ENCODE measurements at regions not wholly inside any gene's neighbourhood (a gene's known extent, or its start where the extent isn't known, plus 50 kb on each side); places are given as distances from the start of the nearest gene placed in this dataset.

DNA sequence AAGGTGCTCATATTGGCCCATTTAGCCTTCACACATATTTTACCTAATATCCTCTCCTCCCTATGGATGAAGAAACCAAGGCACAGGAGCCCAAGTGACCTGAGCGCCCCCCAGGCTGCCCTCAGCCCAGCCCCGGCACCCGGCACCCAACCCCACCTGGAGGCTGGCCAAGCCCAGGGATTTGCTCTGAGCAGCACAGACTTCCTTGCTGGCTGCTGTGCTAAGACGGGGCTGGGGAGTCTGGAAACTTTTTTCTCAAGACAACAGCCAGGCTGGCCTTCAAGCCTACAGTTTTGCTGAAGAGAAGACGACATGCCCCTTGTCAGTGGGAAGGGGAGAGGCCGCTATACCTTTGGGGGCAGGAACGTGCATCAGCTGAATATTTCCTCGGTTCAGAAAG, 52.7 kb upstream of the LAMA1 start:
- Histone ChIP-seq H3K4me1 (replicated peaks in 1 of 4; ENCODE audit: control insufficient read depth in 3 of 4, insufficient read depth in 4 of 4, low read length in 3 of 4) (no peaks in the 10 kb centered on the region), H3K4ac (replicated peaks; ENCODE audit: insufficient read length, low read depth, low read length) (no peak overlapping the region), H3K56ac (replicated peaks; ENCODE audit: insufficient read length, low read depth, low read length) (no peak overlapping the region), H3K4me2 (ENCODE audit: insufficient read depth in 1 of 2, low read depth in 2 of 2, low read length in 2 of 2) (no peak overlapping the region), H2AFZ (ENCODE audit: low read length) (no peak overlapping the region), H2BK15ac (ENCODE audit: low read length) (no peak overlapping the region), H2BK20ac (ENCODE audit: low read length) (no peak overlapping the region), H3K9ac (replicated peaks in 1 of 4; ENCODE audit: extremely low read depth in 1 of 4, low read depth in 3 of 4, low read length in 3 of 4) (no peak overlapping the region), H3K79me1 (ENCODE audit: low read depth, low read length) (no peaks in the 10 kb centered on the region), H3K27ac (ENCODE audit: low read depth, low read length) (no peak overlapping the region), H3K23ac (ENCODE audit: insufficient read length) (no peak overlapping the region), H3K27me3 (replicated peaks in 1 of 4; ENCODE audit: control insufficient read depth in 3 of 4, extremely low read depth in 1 of 4, insufficient read depth in 3 of 4, low read length in 3 of 4) (no peaks in the 10 kb centered on the region), H3K23me2 (ENCODE audit: low read depth, low read length) (no peaks in the 10 kb centered on the region), H4K8ac (ENCODE audit: extremely low read depth, insufficient read depth, low read length) (no peak overlapping the region; the same call in 1 of the 2 replicates), H3K18ac (ENCODE audit: extremely low read depth, low read length) (no peak overlapping the region), H4K5ac (ENCODE audit: insufficient read length, low read depth, low read length) (no peak overlapping the region), H2BK12ac (ENCODE audit: low read depth, low read length) (no peak overlapping the region), H3K14ac (ENCODE audit: insufficient read length) (no peak overlapping the region), H3K9me3 (ENCODE audit: insufficient read depth in 2 of 2, low read depth in 1 of 2, low read length in 1 of 2) (no peaks in the 10 kb centered on the region), H2BK120ac (replicated peaks; ENCODE audit: low read depth, low read length) (no peak overlapping the region), H2BK5ac (ENCODE audit: low read depth, low read length) (no peak overlapping the region), H4K91ac (replicated peaks; ENCODE audit: insufficient read length, low read length) (no peak overlapping the region), H3K36me3 (ENCODE audit: control insufficient read depth in 2 of 4, insufficient read depth in 4 of 4, low read length in 3 of 4) (no peaks in the 10 kb centered on the region), H4K20me1 (replicated peaks in 1 of 2; ENCODE audit: control insufficient read depth in 1 of 2, insufficient read depth in 2 of 2, low read length in 2 of 2) (no peaks in the 10 kb centered on the region), H2AK5ac (ENCODE audit: low read depth, low read length) (no peak overlapping the region), H3K79me2 (ENCODE audit: control insufficient read depth in 1 of 2, insufficient read depth in 2 of 2, low read length in 2 of 2) (no peaks in the 10 kb centered on the region), H3K4me3 (ENCODE audit: extremely low read depth in 1 of 4, insufficient read depth in 2 of 4, low read depth in 3 of 4, low read length in 4 of 4) (no peak overlapping the region)
- WGBS, 2 experiments (ENCODE audit: extremely low coverage in 1 of 2, insufficient coverage in 1 of 2, insufficient read length in 1 of 2, insufficient replicate concordance in 2 of 2, low coverage in 1 of 2, low lambda C conversion rate in 2 of 2, missing lambda C conversion rate in 1 of 2): 92% methylated on average over 7 of the region's 8 CpGs; no CpG with 5 or more reads in 1 of the 2 experiments
- POLR2A ChIA-PET (ENCODE audit: partially characterized antibody): no interaction called here
- no peak for TF ChIP-seq SIRT6 (IDR thresholded peaks at IDR 0.05; ENCODE audit: low read length)
- TF ChIP-seq EP300 (IDR thresholded peaks at IDR 0.05; ENCODE audit: borderline replicate concordance in 1 of 2, low read depth in 2 of 2, low read length in 2 of 2): no peak
- no peak for TF ChIP-seq RAD21 (IDR thresholded peaks at IDR 0.05 in 1 of 2, conservative IDR thresholded peaks at IDR 0.05 in 1 of 2; ENCODE audit: low read depth in 2 of 2, low read length in 2 of 2)
- no peak for TF ChIP-seq USF2 (IDR thresholded peaks at IDR 0.05; ENCODE audit: low read length)
- FAIRE-seq (no peak), DNase-seq (ENCODE audit: low read depth in 1 of 2, low spot score in 2 of 2) (no peak)
- CTCF ChIA-PET (ENCODE audit: partially characterized antibody): interaction anchor here (1.0 kb wide), 1 partner anchor 176 kb away, joined by 3 read pairs; no protein-coding TSS in a partner anchor
